Upper lobe of right lung (tissue), 1 donor: ENCODE measurements at regions not wholly inside any gene's neighbourhood (a gene's known extent, or its start where the extent isn't known, plus 50 kb on each side); places are given as distances from the start of the nearest gene placed in this dataset.

Experiments
- ATAC-seq: fragments of 200-7000 bp; cut with Tn5 transposase; one replicate; pipeline ENCODE4 v1.9.1; 2020; ENCODE audit warnings: mild to moderate bottlenecking, moderate library complexity
- DNase-seq: peaks from one replicate; pipeline ENCODE4 v3.0.0-alpha.2; 2020
- H3K27ac ChIP-seq: fragments of 200-600 bp; one replicate; pipeline ENCODE4 v1.8.0; 2022
- H3K27me3 ChIP-seq: fragments of 200-600 bp; one replicate; pipeline ENCODE4 v1.8.0; 2022; ENCODE audit warnings: mild to moderate bottlenecking
- H3K36me3 ChIP-seq: fragments of 200-600 bp; one replicate; pipeline ENCODE4 v1.8.0; 2022
- H3K4me1 ChIP-seq: fragments of 200-600 bp; one replicate; pipeline ENCODE4 v1.8.0; 2022
- H3K4me3 ChIP-seq: fragments of 200-600 bp; one replicate; pipeline ENCODE4 v1.8.0; 2022; ENCODE audit warnings: mild to moderate bottlenecking
- H3K9me3 ChIP-seq: fragments of 200-600 bp; one replicate; pipeline ENCODE4 v1.8.0; 2022
- intact Hi-C: fragments of 100-400 bp; cut with DNase I; formaldehyde crosslinking; loops from one replicate; pipeline ENCODE4 v1.11.0; 2022
- TF ChIP-seq, protein P1 (sequence below): fragments of 200-600 bp; IDR thresholded peaks from one replicate; pipeline ENCODE4 v1.8.0; 2022; ENCODE audit warnings: antibody characterized with exemption
- donor health status: DM: no; HTN: yes; CAD: no; lungs with severe emphysema.

DNA sequence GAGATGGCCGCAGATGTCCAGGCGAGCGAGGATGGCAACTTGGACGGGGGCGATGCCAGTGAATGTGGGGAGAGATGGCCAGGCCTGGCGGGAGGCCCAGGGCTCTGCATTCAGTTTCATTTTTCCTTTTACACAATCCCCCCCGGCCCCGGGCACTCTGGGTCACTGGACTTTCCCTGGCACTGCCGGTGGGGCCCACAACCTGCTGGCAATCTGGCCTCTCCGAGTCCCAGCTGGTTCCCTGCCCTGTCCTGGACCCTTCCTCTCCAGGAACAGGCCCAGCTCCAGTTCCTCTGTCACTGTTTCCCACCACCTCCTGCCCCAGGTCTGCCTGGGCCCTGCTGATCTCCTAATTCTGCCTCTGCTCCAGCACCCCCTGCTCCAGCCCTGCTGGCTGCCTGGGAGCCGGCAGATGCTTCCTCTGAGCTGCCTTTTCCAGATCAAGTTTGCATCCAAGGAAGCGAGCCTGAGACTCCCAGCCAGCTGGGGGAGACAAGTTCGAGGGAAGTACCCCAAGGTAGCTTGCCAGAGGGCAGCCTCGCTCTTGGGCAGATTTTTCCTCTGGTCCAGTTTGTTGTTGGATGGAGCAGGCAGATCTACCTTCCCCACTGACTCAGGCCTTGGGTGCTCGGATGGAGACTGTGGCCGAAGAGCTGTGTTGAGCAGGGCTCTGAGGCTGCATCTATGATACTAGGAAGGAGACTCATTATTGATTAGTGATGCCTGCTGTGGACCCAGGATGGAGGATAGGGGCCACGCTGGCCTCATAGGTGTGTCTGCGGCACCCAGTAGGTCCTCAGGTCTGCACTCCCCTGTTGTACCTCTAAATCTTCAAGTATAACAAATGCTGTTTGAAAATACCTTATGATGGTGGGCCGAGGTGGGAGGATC is 83.2 kb downstream of the CEBPB start:
- H3K27ac ChIP-seq, result peak overlapping the region; percentile 72
- no peak for DNase-seq
- ATAC-seq, result no peak
- no peaks in the 10 kb centered on the region for H3K36me3 ChIP-seq
- TF ChIP-seq, protein P1, sequence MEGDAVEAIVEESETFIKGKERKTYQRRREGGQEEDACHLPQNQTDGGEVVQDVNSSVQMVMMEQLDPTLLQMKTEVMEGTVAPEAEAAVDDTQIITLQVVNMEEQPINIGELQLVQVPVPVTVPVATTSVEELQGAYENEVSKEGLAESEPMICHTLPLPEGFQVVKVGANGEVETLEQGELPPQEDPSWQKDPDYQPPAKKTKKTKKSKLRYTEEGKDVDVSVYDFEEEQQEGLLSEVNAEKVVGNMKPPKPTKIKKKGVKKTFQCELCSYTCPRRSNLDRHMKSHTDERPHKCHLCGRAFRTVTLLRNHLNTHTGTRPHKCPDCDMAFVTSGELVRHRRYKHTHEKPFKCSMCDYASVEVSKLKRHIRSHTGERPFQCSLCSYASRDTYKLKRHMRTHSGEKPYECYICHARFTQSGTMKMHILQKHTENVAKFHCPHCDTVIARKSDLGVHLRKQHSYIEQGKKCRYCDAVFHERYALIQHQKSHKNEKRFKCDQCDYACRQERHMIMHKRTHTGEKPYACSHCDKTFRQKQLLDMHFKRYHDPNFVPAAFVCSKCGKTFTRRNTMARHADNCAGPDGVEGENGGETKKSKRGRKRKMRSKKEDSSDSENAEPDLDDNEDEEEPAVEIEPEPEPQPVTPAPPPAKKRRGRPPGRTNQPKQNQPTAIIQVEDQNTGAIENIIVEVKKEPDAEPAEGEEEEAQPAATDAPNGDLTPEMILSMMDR, result no peak
- intact Hi-C loops, result loop anchor here (10.0 kb wide), 1 partner anchor 101 kb away; no protein-coding TSS in a partner anchor
- peaks cover 55% of the 10 kb centered on the region for H3K4me1 ChIP-seq
- no peaks in the 10 kb centered on the region for H3K27me3 ChIP-seq
- no peak overlapping the region for H3K4me3 ChIP-seq
- H3K9me3 ChIP-seq, result no peaks in the 10 kb centered on the region

DNA sequence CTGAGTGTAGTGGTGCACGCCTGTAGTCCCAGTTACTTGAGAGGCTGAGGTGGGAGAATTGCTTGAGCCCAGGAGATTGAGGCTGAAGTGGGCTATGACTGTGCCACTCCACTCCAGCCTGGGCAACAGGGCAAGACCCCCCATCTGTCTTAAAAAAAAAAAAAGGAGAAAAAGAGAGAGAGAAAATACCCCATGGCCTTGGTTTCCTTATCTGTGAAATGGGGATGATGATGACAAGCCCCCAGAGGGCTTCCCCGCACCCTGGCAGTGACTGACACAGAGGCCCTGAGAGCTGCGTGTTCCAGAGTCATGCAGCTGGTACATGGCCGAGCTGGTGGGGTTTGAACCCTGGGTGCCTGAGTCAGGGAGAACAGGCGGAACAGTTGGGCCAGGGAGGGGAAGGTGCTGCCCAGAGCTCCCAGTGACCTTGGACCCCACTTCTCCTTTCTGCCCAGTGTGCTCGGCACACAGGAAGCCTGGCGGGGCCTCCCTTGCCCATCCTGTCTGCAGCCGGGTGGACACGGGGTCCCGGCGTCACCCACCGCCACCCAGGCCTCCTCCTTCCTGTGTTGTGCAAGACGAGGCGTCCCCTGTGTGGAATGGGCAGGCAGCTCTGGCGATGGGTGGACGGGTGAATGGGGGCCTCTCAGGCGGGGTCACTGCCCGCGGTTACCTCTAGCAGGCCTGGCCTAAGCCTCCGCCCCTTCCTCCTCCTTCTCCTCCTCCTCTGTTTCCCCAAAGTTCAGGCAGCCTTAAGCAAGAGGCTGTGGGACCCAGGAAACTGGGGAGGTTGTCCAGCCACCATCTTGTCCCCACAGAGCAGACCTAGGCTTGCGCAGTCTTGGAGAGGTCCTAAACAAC is 84.2 kb downstream of the CEBPB start:
- Histone ChIP-seq H3K27ac (peak overlapping the region; percentile 72), H3K36me3 (no peaks in the 10 kb centered on the region), H3K27me3 (no peaks in the 10 kb centered on the region), H3K4me3 (no peak overlapping the region), H3K4me1 (peaks cover 56% of the 10 kb centered on the region), H3K9me3 (no peaks in the 10 kb centered on the region)
- intact Hi-C loops, result loop anchor here (10.0 kb wide), 1 partner anchor 100 kb away; no protein-coding TSS in a partner anchor
- ATAC-seq, result peak; percentile 79
- TF ChIP-seq, protein P1, result no peak
- DNase-seq, result peak; percentile 94

DNA sequence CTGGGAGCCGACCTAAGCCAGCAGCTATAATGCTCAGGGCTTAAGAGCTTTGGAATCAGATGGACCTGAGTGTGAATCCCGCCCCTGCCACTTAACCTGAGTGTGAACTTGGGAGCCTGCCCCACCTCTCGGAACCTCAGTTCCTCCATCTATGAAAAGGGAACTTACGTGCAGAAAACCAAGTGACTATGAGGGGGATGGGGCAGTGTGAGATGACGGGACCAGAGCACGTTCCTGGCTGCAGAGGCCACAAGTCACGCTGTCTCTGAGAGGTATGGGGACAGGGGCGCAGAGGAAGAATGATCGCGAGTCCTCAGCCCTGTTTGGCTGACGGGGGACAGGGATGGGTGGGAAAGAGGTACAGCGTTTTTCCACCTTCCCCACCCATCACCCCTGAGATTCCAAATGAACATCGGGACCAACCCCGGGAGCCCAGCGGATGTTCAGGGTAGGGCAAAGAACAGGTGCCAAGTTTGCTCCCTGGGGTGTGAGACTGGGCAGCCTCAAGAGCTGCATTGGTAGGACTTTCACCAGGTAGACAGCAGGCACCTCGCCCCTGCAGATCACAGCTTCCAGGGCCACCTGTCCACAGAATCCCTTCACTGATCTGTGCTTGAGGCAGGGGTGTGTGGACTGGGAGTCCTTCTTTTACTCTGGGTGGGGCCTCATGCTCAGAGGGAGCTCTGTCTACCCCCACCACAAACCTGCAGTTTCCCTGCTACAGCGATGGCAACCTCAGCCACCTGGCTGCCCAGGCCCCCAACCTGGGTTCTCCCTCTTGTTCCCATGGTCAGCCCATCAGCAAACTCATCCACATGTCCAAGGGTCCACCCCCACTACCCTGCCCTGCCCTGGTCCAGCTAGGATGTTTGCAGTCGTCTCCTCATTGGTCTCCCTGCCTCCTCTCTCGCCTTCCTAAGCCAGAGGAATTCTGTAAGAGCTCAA is 85.8 kb downstream of the CEBPB start:
- DNase-seq, result no peak
- Histone ChIP-seq H3K27ac (peak overlapping the region; percentile 68), H3K4me1 (peaks cover 51% of the 10 kb centered on the region), H3K27me3 (no peaks in the 10 kb centered on the region), H3K4me3 (peak overlapping the region; percentile 13), H3K9me3 (no peaks in the 10 kb centered on the region), H3K36me3 (no peaks in the 10 kb centered on the region)
- TF ChIP-seq, protein P1, result no peak
- intact Hi-C loops, result loop anchor here (10.0 kb wide), 1 partner anchor 98 kb away; no protein-coding TSS in a partner anchor
- peak; percentile 22 for ATAC-seq

DNA sequence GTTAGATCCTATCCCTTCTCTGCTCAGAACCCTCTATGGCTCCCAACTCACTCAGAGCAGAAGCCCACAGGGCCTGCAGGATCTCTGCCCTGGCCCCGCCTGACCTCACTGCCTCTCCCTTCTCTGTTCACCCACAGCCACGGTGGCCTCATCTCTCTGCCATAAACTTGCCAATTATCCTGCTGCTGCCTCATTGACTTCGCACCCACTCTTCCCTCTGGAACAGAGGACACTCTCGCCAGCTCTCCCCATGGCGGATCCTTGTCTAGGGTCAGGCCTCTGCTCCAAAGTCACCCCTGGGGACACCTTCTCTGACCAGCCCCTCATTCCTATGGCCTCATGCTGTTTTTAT is 86.4 kb downstream of the CEBPB start:
- DNase-seq (no peak), ATAC-seq (no peak)
- no peaks in the 10 kb centered on the region for H3K27me3 ChIP-seq
- no peaks in the 10 kb centered on the region for H3K9me3 ChIP-seq
- H3K27ac ChIP-seq, result peak overlapping the region; percentile 68
- H3K4me3 ChIP-seq, result peak overlapping the region; percentile 13
- peaks cover 48% of the 10 kb centered on the region for H3K4me1 ChIP-seq
- H3K36me3 ChIP-seq, result no peaks in the 10 kb centered on the region
- intact Hi-C loops, result loop anchor here (10.0 kb wide), 1 partner anchor 98 kb away; no protein-coding TSS in a partner anchor
- TF ChIP-seq, protein P1, result no peak
